ENCODE measurements at regions not wholly inside any gene's neighbourhood (a gene's known extent, or its start where the extent isn't known, plus 50 kb on each side); places are given as distances from the start of the nearest gene placed in this dataset.

DNA sequence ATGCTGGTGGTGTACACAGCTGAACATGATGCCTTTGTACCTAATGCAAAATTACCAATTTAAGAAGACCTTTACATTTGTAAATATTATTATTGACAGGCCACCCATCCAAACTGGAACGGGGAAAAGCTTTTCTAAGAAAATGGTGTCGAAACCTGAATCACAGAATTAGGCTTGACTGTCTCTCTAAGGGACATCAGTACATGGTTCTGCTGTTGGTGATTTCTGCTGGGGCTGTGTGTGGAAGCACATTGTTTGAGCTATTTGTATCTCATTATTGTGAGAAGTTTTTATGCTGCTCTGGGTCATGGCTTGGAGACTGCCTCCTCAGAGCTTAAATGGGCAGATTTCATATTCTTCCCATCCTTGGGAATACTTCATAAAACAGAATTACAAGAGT is 420.9 kb upstream of the POU3F3 start:
- Histone ChIP-seq H4K20me1 (ENCODE audit: control insufficient read depth, insufficient read depth, insufficient read length) (no peaks in the 10 kb centered on the region), H3K9me3 (ENCODE audit: control insufficient read depth, low read depth, low read length) (no peaks in the 10 kb centered on the region), H4K91ac (ENCODE audit: insufficient read length, low read depth, low read length) (no peak overlapping the region), H3K4me2 (ENCODE audit: insufficient read depth, insufficient read length, low read length) (no peak overlapping the region), H3K9ac (ENCODE audit: extremely low read depth, insufficient read length, low read length) (no peak overlapping the region), H3K4ac (ENCODE audit: low read depth, low read length) (no peak overlapping the region), H4K8ac (replicated peaks; ENCODE audit: insufficient read length, low read depth, low read length) (no peak overlapping the region), H2BK20ac (ENCODE audit: low read depth, low read length, poor library complexity, severe bottlenecking) (no peak overlapping the region), H3K23ac (ENCODE audit: insufficient read length, low read depth, low read length) (no peak overlapping the region), H3K27ac (ENCODE audit: insufficient read length, low read depth, low read length) (no peak overlapping the region), H3K14ac (ENCODE audit: insufficient read depth, low read length) (no peak overlapping the region), H3K23me2 (ENCODE audit: insufficient read length, low read depth, low read length, poor library complexity, severe bottlenecking) (no peaks in the 10 kb centered on the region), H4K5ac (ENCODE audit: insufficient read length, low read depth, low read length) (no peak overlapping the region), H2BK120ac (ENCODE audit: low read depth, low read length, poor library complexity, severe bottlenecking) (no peak overlapping the region), H2AFZ (ENCODE audit: low read length) (no peak overlapping the region), H3K56ac (ENCODE audit: insufficient read length, low read depth, low read length) (no peak overlapping the region), H3K79me1 (ENCODE audit: insufficient read depth, low read depth, low read length, poor library complexity, severe bottlenecking) (no peaks in the 10 kb centered on the region), H3K79me2 (ENCODE audit: insufficient read depth, low read length) (no peaks in the 10 kb centered on the region), H2BK15ac (ENCODE audit: low read depth, low read length) (no peak overlapping the region), H2BK12ac (ENCODE audit: insufficient read length, low read depth, low read length) (no peak overlapping the region), H2AK5ac (ENCODE audit: insufficient read length, low read length) (no peak overlapping the region), H2BK5ac (ENCODE audit: insufficient read length, low read length) (no peak overlapping the region), H3T11ph (ENCODE audit: low read length) (no peak overlapping the region), H3K4me1 (ENCODE audit: insufficient read depth, low read length) (peaks cover 4% of the 10 kb centered on the region), H3K27me3 (ENCODE audit: insufficient read depth, low read length) (no peaks in the 10 kb centered on the region), H3K18ac (ENCODE audit: insufficient read length, low read depth, low read length) (no peak overlapping the region)
- Mint-ChIP-seq H3K27ac (peak overlapping the region in 2 of 3 experiments; percentile 53 to 78; a peak in 3 of 7 replicates), H3K9me3 (no peaks in the 10 kb centered on the region; a peak in 1 of 5 replicates), H3K27me3 (ENCODE audit: low read depth) (peaks cover 1% of the 10 kb centered on the region; the same call in 1 of the 2 replicates), H3K4me3 (no peak overlapping the region), H3K36me3 (ENCODE audit: insufficient read depth in 1 of 3, low read depth in 3 of 3) (peaks cover 0 to 2% (median 0%) of the 10 kb centered on the region in 3 experiments; a peak in 1 of 7 replicates), H3K4me1 (peaks cover 34 to 35% of the 10 kb centered on the region in 2 experiments)
- TF ChIP-seq, protein P1, sequence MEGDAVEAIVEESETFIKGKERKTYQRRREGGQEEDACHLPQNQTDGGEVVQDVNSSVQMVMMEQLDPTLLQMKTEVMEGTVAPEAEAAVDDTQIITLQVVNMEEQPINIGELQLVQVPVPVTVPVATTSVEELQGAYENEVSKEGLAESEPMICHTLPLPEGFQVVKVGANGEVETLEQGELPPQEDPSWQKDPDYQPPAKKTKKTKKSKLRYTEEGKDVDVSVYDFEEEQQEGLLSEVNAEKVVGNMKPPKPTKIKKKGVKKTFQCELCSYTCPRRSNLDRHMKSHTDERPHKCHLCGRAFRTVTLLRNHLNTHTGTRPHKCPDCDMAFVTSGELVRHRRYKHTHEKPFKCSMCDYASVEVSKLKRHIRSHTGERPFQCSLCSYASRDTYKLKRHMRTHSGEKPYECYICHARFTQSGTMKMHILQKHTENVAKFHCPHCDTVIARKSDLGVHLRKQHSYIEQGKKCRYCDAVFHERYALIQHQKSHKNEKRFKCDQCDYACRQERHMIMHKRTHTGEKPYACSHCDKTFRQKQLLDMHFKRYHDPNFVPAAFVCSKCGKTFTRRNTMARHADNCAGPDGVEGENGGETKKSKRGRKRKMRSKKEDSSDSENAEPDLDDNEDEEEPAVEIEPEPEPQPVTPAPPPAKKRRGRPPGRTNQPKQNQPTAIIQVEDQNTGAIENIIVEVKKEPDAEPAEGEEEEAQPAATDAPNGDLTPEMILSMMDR (conservative IDR thresholded peaks at IDR 0.05): no peak
- DNase-seq: no peak
- WGBS (ENCODE audit: extremely low coverage, insufficient read length, low lambda C conversion rate): no CpG with 5 or more reads among the region's 2 CpGs

All from H9 (cell line).